ENCODE measurements at regions not wholly inside any gene's neighbourhood (a gene's known extent, or its start where the extent isn't known, plus 50 kb on each side); places are given as distances from the start of the nearest gene placed in this dataset.

DNA sequence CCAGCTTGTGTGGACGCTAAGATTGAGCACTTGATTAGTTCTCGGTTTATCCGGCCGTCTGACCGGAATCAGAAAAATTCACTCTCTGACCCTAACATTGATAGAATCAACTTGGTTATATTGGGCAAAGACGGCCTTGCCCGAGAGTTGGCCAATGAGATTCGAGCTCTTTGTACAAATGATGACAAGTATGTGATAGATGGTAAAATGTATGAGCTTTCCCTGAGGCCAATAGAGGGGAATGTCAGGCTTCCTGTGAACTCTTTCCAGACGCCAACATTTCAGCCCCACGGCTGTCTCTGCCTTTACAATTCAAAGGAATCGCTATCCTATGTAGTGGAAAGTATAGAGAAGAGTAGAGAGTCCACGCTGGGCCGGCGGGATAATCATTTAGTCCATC lies 59.6 kb downstream of the ARHGAP35 start:
- TF ChIP-seq POLR2AphosphoS5 (IDR thresholded peaks at IDR 0.05; ENCODE audit: insufficient read depth, low read depth, low read length), result no peak
- TF ChIP-seq, protein P1, sequence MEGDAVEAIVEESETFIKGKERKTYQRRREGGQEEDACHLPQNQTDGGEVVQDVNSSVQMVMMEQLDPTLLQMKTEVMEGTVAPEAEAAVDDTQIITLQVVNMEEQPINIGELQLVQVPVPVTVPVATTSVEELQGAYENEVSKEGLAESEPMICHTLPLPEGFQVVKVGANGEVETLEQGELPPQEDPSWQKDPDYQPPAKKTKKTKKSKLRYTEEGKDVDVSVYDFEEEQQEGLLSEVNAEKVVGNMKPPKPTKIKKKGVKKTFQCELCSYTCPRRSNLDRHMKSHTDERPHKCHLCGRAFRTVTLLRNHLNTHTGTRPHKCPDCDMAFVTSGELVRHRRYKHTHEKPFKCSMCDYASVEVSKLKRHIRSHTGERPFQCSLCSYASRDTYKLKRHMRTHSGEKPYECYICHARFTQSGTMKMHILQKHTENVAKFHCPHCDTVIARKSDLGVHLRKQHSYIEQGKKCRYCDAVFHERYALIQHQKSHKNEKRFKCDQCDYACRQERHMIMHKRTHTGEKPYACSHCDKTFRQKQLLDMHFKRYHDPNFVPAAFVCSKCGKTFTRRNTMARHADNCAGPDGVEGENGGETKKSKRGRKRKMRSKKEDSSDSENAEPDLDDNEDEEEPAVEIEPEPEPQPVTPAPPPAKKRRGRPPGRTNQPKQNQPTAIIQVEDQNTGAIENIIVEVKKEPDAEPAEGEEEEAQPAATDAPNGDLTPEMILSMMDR (IDR thresholded peaks at IDR 0.05; ENCODE audit: extremely low read depth in 1 of 2, insufficient read depth in 1 of 2, low read depth in 1 of 2, low read length in 2 of 2), result no peak
- TF ChIP-seq FOS (IDR thresholded peaks at IDR 0.05; ENCODE audit: borderline replicate concordance, insufficient read depth, low read length), result no peak
- TF ChIP-seq POLR2A (IDR thresholded peaks at IDR 0.05; ENCODE audit: low read depth, low read length), result no peak
- no peak for TF ChIP-seq JUN (IDR thresholded peaks at IDR 0.05; ENCODE audit: borderline replicate concordance, insufficient read depth, insufficient read length, low read depth)
- TF ChIP-seq, protein P2, sequence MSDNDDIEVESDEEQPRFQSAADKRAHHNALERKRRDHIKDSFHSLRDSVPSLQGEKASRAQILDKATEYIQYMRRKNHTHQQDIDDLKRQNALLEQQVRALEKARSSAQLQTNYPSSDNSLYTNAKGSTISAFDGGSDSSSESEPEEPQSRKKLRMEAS (IDR thresholded peaks at IDR 0.05; ENCODE audit: insufficient read depth, insufficient read length), result no peak
- no peak for TF ChIP-seq EZH2 (IDR thresholded peaks at IDR 0.05; ENCODE audit: borderline replicate concordance, low read depth, low read length, severe bottlenecking)
- no peak for TF ChIP-seq MYC (IDR thresholded peaks at IDR 0.05; ENCODE audit: low read depth, low read length)
- TF ChIP-seq GATA2 (IDR thresholded peaks at IDR 0.05; ENCODE audit: insufficient read depth, insufficient read length, low read depth, low read length), result no peak
